ENCODE measurements at regions not wholly inside any gene's neighbourhood (a gene's known extent, or its start where the extent isn't known, plus 50 kb on each side); places are given as distances from the start of the nearest gene placed in this dataset.

DNA sequence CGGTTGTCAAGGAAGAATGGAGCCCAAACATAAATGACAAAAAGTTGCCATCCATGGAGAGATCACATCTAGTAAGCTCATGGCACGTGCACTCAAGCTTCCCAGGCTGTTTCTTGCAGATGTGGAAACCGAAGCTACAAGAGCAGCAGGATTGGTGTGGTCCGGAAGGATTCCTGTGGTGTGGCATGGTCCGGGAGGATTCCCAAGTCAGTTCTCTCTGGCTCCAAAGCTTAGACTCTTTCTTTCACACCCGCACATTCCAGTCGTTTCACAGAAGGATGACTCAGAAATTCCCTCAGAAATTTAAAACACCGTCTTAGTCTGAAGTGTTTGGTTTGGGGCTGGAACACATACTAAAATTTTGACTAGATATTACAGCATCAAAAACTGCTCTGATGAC lies 78.0 kb upstream of the DRD2 start:
- no peak for DNase-seq (ENCODE audit: low spot score)

DNA sequence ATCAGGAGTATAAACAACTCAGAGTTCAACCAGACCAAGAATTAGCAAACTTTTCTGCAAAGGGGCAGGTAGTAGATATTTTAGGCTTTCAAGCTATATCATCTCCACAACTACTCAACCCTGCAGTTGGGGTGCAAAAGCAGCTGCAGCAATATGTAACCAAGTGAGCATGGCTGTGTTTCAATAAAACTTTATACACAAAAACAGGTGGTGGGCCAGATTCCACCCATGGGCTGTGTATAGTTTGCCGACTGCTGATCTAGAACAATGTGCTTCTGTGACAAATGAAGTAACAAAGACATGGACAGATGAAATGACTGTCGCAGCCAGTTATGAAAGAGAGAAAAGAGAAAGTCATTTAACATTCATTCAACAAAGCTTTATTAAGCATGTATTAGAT lies 77.1 kb upstream of the DRD2 start:
- DNase-seq (ENCODE audit: low spot score) = no peak

DNA sequence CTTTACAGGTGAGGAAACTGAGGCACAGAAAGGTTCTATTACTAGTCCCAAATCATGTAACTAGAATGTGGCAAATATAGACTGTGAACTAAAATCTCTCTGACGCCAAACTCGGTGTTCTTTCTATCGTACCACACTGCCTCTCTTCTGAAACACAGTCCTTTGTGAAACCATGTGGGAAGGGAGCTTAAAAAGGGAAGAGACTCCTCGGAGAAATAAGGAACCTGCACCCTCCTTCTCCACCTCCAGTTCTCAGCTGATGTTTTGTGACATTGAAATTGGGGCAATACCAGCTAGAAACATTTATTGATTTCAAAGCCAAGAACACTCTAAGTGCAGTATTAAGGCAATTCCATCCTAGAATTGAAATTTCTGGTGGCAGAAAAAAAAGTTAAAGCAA lies 76.4 kb upstream of the DRD2 start:
- DNase-seq (ENCODE audit: low spot score) = no peak

DNA sequence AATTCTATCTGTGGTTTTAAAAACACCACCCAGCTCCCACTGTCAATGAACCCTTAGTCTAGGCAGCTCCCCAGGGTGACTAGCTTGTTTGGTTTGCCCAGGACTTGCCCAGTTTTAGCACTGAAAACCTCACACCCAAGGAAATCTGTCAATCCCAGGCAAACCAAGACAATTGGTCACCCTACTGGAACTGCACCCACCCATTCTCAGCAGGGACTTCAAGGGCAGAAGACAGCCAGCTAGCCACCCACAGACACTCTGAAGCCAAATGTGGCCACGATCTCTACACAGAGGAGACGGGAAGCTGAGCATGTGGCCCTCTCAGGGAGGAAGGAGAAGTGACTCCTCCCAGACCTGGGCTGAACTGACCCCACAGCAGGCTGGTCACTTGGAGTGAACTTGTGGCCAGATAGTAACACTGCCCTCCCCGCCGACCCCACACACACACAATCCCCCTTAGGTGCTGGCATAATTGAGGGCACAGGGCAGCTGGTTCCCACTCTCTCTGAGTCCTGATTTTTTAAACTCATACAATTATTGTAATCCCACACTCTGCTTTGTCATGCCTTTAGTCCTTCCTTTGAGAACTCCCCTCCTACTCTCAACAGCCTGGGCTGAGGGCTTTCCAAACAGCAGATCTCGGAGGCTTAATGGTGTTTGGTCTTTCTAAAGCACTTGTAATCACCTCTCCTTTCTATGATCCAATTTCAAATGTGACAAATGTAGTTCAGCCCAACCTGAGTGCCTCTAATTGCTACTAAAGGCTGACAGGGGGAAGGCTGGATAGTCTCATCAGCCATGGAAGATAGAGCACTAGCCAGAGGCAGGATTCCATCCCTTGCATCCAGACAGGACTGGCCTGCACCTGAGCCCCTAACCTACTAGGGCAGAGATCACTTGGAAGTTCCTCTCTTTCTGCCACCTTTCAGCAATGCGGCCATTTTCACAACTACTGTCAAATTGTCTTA lies 74.7 kb upstream of the DRD2 start:
- no peak for DNase-seq (ENCODE audit: low spot score)

- no peak for DNase-seq (ENCODE audit: low spot score)
Measured at GRCh38 chr11:113549061-113549460, 73.9 kb upstream of the DRD2 start.

- DNase-seq (ENCODE audit: low spot score) = no peak
Measured at GRCh38 chr11:113547739-113548138, 72.5 kb upstream of the DRD2 start.

DNA sequence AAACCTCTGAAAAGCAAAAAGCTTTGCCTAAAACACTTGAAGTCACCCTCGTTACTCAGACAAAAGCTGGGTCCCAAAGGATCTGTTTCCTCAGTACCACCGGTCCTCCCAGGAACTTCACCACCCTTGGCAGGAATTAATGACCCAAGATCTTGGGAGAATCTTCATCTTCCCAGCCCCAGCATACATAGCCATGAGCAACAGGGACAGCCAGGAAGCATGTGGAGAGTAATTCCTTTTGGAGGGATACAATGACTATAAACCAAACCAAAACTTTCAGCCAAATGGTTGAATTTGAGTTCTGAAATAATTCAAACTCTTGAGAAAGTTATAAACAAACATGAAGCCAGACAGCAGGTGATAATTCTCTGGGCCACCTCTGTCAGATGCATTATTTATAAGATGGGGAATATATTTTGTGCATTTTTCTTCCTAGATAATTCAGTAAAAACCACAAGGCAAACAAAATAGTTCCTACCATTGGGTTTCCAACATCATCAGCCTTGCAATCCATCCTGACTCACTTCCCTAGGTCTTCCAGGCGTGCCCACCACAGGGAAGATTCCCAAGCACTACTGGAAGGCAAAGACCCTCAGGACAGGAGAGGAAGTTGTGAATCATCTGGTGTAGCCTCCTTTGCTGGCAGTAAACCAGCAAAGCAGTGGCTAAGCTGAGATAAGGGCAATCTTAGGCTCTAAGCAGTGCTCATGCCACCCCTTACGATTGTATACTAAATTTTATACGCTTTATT lies 71.7 kb upstream of the DRD2 start:
- DNase-seq (ENCODE audit: low spot score) = no peak

- no peak for DNase-seq (ENCODE audit: low spot score)
Measured at GRCh38 chr11:113542420-113542819, 67.2 kb upstream of the DRD2 start.

GRCh38 chr11:113540416-113541330 lies 65.5 kb upstream of the DRD2 start:
- DNase-seq (ENCODE audit: low spot score) = no peak

DNA sequence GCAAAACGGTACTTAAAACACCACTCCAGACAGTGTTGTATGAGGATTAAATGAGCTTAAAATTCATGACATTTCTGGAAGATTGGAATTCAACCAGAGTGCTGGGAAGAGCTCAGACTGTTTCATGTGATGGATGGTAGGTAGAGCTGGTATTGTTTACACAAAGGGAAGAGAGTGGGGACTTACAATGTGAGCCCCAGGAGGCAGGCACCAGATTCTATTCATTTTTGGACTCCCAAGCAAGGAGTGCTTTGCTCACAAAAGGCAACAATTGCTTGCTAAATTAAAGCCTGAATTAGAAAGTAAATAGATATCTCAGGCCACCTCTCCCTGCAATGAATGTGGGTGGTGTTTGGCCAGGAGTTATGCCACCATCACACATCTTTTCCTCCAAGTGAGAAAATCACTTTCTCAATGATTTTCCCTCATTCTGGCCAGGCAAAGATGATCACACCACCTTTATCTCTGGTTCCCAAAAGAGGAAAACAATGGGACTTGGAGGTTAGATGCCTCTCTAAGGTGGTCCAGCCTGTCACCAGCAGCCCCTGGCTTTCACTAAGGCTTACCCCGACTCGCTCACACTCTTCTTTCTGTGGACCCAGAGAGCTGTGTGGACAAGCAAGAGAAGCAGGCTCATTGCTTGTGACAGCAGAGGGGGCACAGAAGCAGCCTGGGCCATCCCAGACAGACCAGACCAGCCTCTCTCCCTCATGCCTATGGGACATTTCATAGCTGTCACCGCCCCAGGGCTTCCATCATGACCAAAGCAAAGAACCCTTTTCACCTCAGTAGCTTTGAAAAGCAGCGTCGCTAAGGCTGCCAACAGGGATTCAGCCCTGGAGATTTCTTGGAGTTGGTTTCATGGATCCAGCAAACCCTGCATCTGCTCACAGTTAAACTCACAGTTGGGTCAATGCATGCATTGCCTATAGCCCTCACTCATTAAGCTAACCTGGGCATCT lies 63.5 kb upstream of the DRD2 start:
- no peak for DNase-seq (ENCODE audit: low spot score)

- no peak for DNase-seq (ENCODE audit: low spot score)
Measured at GRCh38 chr11:113534625-113535024, 59.4 kb upstream of the DRD2 start.

GRCh38 chr11:113533425-113533698 lies 58.2 kb upstream of the DRD2 start:
- DNase-seq (ENCODE audit: low spot score) = no peak

DNA sequence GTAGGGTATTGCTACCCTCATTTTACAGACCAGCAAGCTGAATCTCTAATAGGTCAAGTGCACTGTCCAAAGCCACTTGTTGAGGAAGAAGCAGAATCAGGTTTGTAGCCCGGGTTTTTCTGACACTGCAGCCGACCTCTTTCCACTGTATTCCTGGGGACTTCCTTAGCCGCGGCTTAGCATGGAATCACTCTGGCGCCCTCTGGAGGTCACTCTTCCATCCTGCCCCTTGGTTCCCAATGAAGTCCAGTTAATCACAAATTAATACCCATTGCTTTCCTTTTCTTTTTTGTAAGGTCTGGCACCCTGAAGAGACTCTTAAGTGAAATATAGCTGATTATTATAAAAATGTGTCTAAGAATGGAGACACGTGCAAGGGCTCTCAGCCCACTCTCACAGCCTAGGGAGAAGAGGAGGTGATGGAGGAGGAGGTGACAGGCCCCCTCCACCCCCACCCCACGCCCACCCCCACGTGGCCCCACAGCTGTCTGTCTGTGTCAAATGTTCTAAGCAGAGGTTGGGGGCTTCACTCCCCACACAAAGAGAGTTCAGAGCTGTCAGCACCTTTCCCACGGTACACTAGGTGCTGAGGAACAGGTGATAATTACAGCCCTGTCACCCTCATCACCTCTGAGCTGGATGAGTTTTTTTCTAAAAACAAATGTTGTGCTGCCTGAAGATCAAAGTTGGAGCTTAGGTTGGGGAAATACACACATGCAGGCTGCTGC lies 57.7 kb upstream of the DRD2 start:
- peak; percentile 21 for DNase-seq (ENCODE audit: low spot score)

GRCh38 chr11:113531575-113532451 lies 56.6 kb upstream of the DRD2 start:
- no peak for DNase-seq (ENCODE audit: low spot score)

GRCh38 chr11:113531083-113531482 lies 55.9 kb upstream of the DRD2 start:
- DNase-seq (ENCODE audit: low spot score) = no peak

- no peak for DNase-seq (ENCODE audit: low spot score)
Measured at GRCh38 chr11:113529606-113530005, 54.4 kb upstream of the DRD2 start.

- no peak for DNase-seq (ENCODE audit: low spot score)
Measured at GRCh38 chr11:113528982-113529381, 53.8 kb upstream of the DRD2 start.

DNA sequence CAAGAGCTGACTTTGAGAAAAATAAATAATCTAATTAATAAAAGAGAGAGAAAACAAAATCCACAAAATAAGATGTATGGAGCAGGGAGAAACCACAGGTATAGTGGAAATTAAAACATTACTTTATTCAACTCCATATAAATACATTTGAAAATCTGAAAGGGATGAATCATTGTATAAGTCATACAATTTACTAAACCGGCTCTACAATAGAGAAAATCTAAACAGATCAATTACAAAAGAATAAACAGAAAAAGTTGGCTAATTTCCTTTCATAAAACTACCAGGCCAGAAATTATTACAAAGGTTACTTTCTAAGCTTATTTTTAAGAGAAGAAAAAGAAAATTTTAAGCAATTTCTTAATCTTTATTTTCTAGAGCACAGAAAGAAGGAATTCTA lies 51.3 kb upstream of the DRD2 start:
- DNase-seq (ENCODE audit: low spot score) = no peak
